Hematopoietic multipotent progenitor cell treated with erythropoietin and hydrocortisone succinate and interleukin-3 and kit ligand, for 15 days (in vitro differentiated cells): ENCODE measurements at regions not wholly inside any gene's neighbourhood (a gene's known extent, or its start where the extent isn't known, plus 50 kb on each side); places are given as distances from the start of the nearest gene placed in this dataset.
"Not testable (repeated sequence)": the region's sequence is repeated elsewhere in the genome, so short reads cannot be mapped to it uniquely, and the experiment has no call there.

Experiments used
- DNase-seq: peaks from one replicate; pipeline ENCODE4 v3.0.0-alpha.2; 2015; ENCODE audit warnings: low spot score

- no peak for DNase-seq
Observed at GRCh38 chr6:142637624-142638351, 307.2 kb downstream of the HIVEP2 start.

- no peak for DNase-seq
Observed at GRCh38 chr6:142642651-142643050, 302.3 kb downstream of the HIVEP2 start.

GRCh38 chr6:142644866-142645265 lies 300.1 kb downstream of the HIVEP2 start:
- DNase-seq, result no peak

GRCh38 chr6:142645663-142646062 lies 299.3 kb downstream of the HIVEP2 start:
- no peak for DNase-seq

GRCh38 chr6:142647449-142648035 lies 297.4 kb downstream of the HIVEP2 start:
- no peak for DNase-seq

GRCh38 chr6:142648036-142648451 lies 296.9 kb downstream of the HIVEP2 start:
- DNase-seq, result no peak

GRCh38 chr6:142648526-142648925 lies 296.4 kb downstream of the HIVEP2 start:
- no peak for DNase-seq

- DNase-seq, result not testable (repeated sequence)
Observed at GRCh38 chr6:142649438-142650234, 295.3 kb downstream of the HIVEP2 start.

GRCh38 chr6:142651384-142651783 lies 293.6 kb downstream of the HIVEP2 start:
- no peak for DNase-seq

- DNase-seq, result no peak
Observed at GRCh38 chr6:142653710-142654420, 291.1 kb downstream of the HIVEP2 start.

- no peak for DNase-seq
Observed at GRCh38 chr6:142659661-142660060, 285.3 kb downstream of the HIVEP2 start.

GRCh38 chr6:142665393-142665792 lies 279.6 kb downstream of the HIVEP2 start:
- DNase-seq, result no peak

GRCh38 chr6:142666599-142667185 lies 278.3 kb downstream of the HIVEP2 start:
- DNase-seq, result no peak

- no peak for DNase-seq
Observed at GRCh38 chr6:142669471-142670351, 275.3 kb downstream of the HIVEP2 start.

GRCh38 chr6:142671791-142672190 lies 273.2 kb downstream of the HIVEP2 start:
- DNase-seq, result no peak

GRCh38 chr6:142675517-142675916 lies 269.5 kb downstream of the HIVEP2 start:
- DNase-seq, result no peak

- DNase-seq, result no peak
Observed at GRCh38 chr6:142676027-142676443, 268.9 kb downstream of the HIVEP2 start.

GRCh38 chr6:142676647-142677192 lies 268.3 kb downstream of the HIVEP2 start:
- no peak for DNase-seq

- DNase-seq, result no peak
Observed at GRCh38 chr6:142679907-142680700, 264.9 kb downstream of the HIVEP2 start.

- no peak for DNase-seq
Observed at GRCh38 chr6:142681099-142681498, 263.9 kb downstream of the HIVEP2 start.
